ENCODE measurements at regions not wholly inside any gene's neighbourhood (a gene's known extent, or its start where the extent isn't known, plus 50 kb on each side); places are given as distances from the start of the nearest gene placed in this dataset.

DNA sequence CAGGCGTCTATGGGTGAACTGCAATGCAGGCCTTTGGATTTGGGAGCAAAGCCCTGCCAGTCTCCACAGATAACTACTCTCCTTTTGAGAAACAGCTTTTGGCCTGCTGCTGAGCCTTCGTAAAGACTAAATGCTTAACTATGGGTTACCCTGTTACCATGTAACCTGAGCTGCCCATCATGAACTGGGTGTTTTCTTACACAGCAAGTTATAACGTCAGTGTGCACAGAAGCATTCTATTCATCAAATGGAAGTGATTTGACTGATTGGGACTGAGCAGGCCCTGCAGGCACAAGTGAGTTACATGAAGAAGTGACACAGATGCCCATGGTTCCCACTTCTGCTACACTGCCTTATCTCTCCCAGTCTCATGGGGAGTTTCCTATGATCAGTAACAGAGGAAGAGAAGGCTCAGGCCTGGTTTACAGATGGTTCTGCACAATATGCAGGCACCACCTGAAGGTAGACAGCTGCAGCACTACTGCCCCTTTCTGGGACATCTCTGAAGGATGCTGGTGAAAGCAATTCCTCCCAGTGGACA, 319.1 kb downstream of the CD83 start:
- 31% methylated on average over 3 of the region's 3 CpGs for WGBS (ENCODE audit: low lambda C conversion rate)
- H3K27me3 ChIP-seq (ENCODE audit: control insufficient read depth in 1 of 2, insufficient read depth in 2 of 2, low read length in 2 of 2) = no peaks in the 10 kb centered on the region; a peak in 2 of 5 replicates
- in situ Hi-C loops (cut with HindIII; ENCODE audit: extremely low pct_ligation_motif_present, low pct_unique_long_range_greater_than_20kb) (no loop called here), intact Hi-C loops (cut with micrococcal nuclease; ENCODE audit: unreplicated experiment) (no loop called here)
- H3K4me3 ChIP-seq (replicated peaks in 1 of 3; ENCODE audit: insufficient read depth in 1 of 3, low read depth in 2 of 3, low read length in 3 of 3) = no peak overlapping the region
- FAIRE-seq (no peak), DNase-seq (ENCODE audit: low spot score) (no peak), ATAC-seq (no peak)
- no peaks in the 10 kb centered on the region for H3K79me2 ChIP-seq (ENCODE audit: insufficient read depth, low read length)
- no peaks in the 10 kb centered on the region for H3K36me3 ChIP-seq (replicated peaks in 1 of 2; ENCODE audit: control insufficient read depth in 1 of 2, insufficient read depth in 2 of 2, low read length in 2 of 2)
- H2AFZ ChIP-seq (ENCODE audit: low read length) = no peak overlapping the region
- H3K27ac ChIP-seq (ENCODE audit: extremely low read length, insufficient read depth, low read length) = no peak overlapping the region
- no peaks in the 10 kb centered on the region for H3K9me3 ChIP-seq (ENCODE audit: low read length)
- ChIA-PET POLR2A (no interaction called here), CTCF (ENCODE audit: low intra/inter-chr PET ratio, low total read pairs) (no interaction called here)
- H3K4me2 ChIP-seq (ENCODE audit: low read depth, low read length) = no peak overlapping the region
- H3K9ac ChIP-seq (ENCODE audit: insufficient read depth, low read depth, low read length) = no peak overlapping the region
- H3K4me1 ChIP-seq (ENCODE audit: insufficient read depth, low read length) = no peaks in the 10 kb centered on the region
- no peaks in the 10 kb centered on the region; the same call in 1 of the 2 replicates for H4K20me1 ChIP-seq (ENCODE audit: insufficient read depth, low read length)
- BruUV-seq (replicated peaks) = no TSS peak
- TF ChIP-seq SIX1 (CRISPR knock-in tag; IDR thresholded peaks at IDR 0.05; ENCODE audit: borderline replicate concordance) (no peak), KLF9 (CRISPR knock-in tag; IDR thresholded peaks at IDR 0.05; ENCODE audit: low read depth) (no peak), HDAC6 (IDR thresholded peaks at IDR 0.05; ENCODE audit: low read depth, low read length) (no peak), POLR2G (IDR thresholded peaks at IDR 0.05; ENCODE audit: low read depth, low read length) (no peak), MEF2D (CRISPR knock-in tag; IDR thresholded peaks at IDR 0.05) (no peak), ZNF777 (CRISPR knock-in tag; IDR thresholded peaks at IDR 0.05) (no peak), KDM1A (CRISPR knock-in tag; IDR thresholded peaks at IDR 0.05) (no peak)
- TF ChIP-seq, protein P1, sequence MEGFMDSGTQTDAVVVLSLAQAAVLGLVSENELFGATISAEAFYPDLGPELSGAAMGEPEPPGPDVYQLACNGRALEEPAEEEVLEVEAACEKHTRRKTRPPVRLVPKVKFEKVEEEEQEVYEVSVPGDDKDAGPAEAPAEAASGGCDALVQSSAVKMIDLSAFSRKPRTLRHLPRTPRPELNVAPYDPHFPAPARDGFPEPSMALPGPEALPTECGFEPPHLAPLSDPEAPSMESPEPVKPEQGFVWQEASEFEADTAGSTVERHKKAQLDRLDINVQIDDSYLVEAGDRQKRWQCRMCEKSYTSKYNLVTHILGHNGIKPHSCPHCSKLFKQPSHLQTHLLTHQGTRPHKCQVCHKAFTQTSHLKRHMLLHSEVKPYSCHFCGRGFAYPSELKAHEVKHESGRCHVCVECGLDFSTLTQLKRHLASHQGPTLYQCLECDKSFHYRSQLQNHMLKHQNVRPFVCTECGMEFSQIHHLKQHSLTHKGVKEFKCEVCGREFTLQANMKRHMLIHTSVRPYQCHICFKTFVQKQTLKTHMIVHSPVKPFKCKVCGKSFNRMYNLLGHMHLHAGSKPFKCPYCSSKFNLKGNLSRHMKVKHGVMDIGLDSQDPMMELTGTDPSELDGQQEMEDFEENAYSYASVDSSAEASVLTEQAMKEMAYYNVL (CRISPR knock-in tag; IDR thresholded peaks at IDR 0.05; ENCODE audit: borderline replicate concordance) = no peak
- TF ChIP-seq, protein P2, sequence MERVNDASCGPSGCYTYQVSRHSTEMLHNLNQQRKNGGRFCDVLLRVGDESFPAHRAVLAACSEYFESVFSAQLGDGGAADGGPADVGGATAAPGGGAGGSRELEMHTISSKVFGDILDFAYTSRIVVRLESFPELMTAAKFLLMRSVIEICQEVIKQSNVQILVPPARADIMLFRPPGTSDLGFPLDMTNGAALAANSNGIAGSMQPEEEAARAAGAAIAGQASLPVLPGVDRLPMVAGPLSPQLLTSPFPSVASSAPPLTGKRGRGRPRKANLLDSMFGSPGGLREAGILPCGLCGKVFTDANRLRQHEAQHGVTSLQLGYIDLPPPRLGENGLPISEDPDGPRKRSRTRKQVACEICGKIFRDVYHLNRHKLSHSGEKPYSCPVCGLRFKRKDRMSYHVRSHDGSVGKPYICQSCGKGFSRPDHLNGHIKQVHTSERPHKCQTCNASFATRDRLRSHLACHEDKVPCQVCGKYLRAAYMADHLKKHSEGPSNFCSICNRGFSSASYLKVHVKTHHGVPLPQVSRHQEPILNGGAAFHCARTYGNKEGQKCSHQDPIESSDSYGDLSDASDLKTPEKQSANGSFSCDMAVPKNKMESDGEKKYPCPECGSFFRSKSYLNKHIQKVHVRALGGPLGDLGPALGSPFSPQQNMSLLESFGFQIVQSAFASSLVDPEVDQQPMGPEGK (CRISPR knock-in tag; IDR thresholded peaks at IDR 0.05) = no peak
- TF ChIP-seq, protein P3, sequence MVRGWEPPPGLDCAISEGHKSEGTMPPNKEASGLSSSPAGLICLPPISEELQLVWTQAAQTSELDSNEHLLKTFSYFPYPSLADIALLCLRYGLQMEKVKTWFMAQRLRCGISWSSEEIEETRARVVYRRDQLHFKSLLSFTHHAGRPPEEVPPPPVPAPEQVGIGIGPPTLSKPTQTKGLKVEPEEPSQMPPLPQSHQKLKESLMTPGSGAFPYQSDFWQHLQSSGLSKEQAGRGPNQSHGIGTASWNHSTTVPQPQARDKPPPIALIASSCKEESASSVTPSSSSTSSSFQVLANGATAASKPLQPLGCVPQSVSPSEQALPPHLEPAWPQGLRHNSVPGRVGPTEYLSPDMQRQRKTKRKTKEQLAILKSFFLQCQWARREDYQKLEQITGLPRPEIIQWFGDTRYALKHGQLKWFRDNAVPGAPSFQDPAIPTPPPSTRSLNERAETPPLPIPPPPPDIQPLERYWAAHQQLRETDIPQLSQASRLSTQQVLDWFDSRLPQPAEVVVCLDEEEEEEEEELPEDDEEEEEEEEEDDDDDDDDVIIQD (CRISPR knock-in tag; IDR thresholded peaks at IDR 0.05; ENCODE audit: low read depth) = no peak
- TF ChIP-seq, protein P4, sequence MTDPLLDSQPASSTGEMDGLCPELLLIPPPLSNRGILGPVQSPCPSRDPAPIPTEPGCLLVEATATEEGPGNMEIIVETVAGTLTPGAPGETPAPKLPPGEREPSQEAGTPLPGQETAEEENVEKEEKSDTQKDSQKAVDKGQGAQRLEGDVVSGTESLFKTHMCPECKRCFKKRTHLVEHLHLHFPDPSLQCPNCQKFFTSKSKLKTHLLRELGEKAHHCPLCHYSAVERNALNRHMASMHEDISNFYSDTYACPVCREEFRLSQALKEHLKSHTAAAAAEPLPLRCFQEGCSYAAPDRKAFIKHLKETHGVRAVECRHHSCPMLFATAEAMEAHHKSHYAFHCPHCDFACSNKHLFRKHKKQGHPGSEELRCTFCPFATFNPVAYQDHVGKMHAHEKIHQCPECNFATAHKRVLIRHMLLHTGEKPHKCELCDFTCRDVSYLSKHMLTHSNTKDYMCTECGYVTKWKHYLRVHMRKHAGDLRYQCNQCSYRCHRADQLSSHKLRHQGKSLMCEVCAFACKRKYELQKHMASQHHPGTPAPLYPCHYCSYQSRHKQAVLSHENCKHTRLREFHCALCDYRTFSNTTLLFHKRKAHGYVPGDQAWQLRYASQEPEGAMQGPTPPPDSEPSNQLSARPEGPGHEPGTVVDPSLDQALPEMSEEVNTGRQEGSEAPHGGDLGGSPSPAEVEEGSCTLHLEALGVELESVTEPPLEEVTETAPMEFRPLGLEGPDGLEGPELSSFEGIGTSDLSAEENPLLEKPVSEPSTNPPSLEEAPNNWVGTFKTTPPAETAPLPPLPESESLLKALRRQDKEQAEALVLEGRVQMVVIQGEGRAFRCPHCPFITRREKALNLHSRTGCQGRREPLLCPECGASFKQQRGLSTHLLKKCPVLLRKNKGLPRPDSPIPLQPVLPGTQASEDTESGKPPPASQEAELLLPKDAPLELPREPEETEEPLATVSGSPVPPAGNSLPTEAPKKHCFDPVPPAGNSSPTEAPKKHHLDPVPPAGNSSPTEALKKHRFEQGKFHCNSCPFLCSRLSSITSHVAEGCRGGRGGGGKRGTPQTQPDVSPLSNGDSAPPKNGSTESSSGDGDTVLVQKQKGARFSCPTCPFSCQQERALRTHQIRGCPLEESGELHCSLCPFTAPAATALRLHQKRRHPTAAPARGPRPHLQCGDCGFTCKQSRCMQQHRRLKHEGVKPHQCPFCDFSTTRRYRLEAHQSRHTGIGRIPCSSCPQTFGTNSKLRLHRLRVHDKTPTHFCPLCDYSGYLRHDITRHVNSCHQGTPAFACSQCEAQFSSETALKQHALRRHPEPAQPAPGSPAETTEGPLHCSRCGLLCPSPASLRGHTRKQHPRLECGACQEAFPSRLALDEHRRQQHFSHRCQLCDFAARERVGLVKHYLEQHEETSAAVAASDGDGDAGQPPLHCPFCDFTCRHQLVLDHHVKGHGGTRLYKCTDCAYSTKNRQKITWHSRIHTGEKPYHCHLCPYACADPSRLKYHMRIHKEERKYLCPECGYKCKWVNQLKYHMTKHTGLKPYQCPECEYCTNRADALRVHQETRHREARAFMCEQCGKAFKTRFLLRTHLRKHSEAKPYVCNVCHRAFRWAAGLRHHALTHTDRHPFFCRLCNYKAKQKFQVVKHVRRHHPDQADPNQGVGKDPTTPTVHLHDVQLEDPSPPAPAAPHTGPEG (CRISPR knock-in tag; IDR thresholded peaks at IDR 0.05) = no peak
- TF ChIP-seq, protein P5, sequence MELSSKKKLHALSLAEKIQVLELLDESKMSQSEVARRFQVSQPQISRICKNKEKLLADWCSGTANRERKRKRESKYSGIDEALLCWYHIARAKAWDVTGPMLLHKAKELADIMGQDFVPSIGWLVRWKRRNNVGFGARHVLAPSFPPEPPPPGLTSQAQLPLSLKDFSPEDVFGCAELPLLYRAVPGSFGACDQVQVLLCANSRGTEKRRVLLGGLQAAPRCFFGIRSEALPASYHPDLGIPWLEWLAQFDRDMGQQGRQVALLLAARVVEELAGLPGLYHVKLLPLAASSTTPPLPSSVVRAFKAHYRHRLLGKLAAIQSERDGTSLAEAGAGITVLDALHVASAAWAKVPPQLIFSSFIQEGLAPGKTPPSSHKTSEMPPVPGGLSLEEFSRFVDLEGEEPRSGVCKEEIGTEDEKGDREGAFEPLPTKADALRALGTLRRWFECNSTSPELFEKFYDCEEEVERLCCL (CRISPR knock-in tag; IDR thresholded peaks at IDR 0.05; ENCODE audit: borderline replicate concordance) = no peak

All from HepG2 (cell line).